ENCODE measurements at regions not wholly inside any gene's neighbourhood (a gene's known extent, or its start where the extent isn't known, plus 50 kb on each side); places are given as distances from the start of the nearest gene placed in this dataset.

- FAIRE-seq, result no peak
Measured at GRCh38 chr1:38448893-38449292, 402.3 kb upstream of the POU3F1 start.

GRCh38 chr1:38446936-38447335, 400.3 kb upstream of the POU3F1 start:
- no peak for DNase-seq (ENCODE audit: insufficient read length, low spot score)
- no peak for FAIRE-seq
- TF ChIP-seq CTCF (IDR thresholded peaks at IDR 0.05; ENCODE audit: insufficient read depth, missing control alignments), result no peak

More at GRCh38 chr1:38448893-38449292, 402.3 kb upstream of the POU3F1 start:
- DNase-seq (ENCODE audit: insufficient read length, low spot score), result no peak
- no peak for TF ChIP-seq CTCF (IDR thresholded peaks at IDR 0.05; ENCODE audit: insufficient read depth, missing control alignments)

DNA sequence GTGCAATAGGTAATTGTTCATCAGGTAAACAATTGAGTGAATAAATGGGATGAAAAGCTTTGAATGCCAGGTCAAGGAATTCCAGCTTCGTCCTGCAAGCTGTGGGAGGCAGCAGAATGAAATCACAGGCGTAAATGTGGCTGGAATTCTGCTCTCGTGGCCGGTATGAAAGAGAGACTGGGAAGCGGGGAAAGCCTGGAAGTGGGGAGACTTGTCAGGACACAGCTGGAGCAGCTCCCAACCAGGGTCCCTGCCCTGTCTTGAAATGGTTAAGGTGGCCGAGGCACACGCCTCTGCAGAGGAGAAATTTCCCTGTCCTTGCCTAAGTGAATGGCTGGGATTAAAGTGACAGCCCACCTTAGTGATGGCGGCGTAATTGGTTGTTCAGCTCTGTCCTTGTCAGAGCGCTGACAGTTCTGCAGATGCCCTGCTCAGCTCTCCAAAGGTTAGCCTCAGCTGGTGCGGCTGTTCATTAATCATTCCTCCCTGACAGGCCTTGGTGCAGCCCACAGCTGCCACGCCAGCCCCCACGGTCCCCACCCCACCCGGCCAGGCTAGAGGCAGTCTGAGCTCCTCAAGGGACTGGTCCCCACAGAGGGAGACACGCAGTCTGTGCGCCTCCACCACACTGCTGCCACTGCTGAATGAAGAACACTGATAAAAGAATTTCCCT, 398.3 kb upstream of the POU3F1 start:
- TF ChIP-seq CTCF (IDR thresholded peaks at IDR 0.05; ENCODE audit: insufficient read depth, missing control alignments), result no peak
- DNase-seq (ENCODE audit: insufficient read length, low spot score), result no peak
- FAIRE-seq, result no peak

- DNase-seq (ENCODE audit: insufficient read length, low spot score), result no peak
- no peak for TF ChIP-seq CTCF (IDR thresholded peaks at IDR 0.05; ENCODE audit: insufficient read depth, missing control alignments)
- no peak for FAIRE-seq
Measured at GRCh38 chr1:38444311-38444710, 397.7 kb upstream of the POU3F1 start.

GRCh38 chr1:38440402-38440801, 393.8 kb upstream of the POU3F1 start:
- DNase-seq (ENCODE audit: insufficient read length, low spot score) (no peak), FAIRE-seq (no peak)
- TF ChIP-seq CTCF (IDR thresholded peaks at IDR 0.05; ENCODE audit: insufficient read depth, missing control alignments), result no peak

DNA sequence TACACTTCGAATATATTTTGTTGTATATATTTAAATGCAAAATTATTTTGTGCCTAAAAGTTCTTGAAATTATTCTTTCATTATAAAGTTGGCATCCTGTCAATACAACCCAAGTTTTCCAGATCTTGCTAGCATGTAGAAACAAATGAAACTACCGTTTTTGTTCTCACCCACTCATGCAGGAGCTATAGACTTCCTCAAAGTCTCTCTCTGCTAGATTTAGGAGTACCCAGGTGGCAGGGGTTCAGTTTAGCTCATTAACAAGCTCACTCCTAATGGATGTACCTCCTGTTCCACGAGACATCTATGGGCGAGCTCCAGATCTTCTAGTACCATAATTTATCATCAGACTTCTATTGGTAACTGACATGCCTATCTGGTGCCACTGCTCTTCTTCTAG, 390.2 kb upstream of the POU3F1 start:
- FAIRE-seq (no peak), DNase-seq (ENCODE audit: insufficient read length, low spot score) (no peak)
- TF ChIP-seq CTCF (IDR thresholded peaks at IDR 0.05; ENCODE audit: insufficient read depth, missing control alignments), result no peak

DNA sequence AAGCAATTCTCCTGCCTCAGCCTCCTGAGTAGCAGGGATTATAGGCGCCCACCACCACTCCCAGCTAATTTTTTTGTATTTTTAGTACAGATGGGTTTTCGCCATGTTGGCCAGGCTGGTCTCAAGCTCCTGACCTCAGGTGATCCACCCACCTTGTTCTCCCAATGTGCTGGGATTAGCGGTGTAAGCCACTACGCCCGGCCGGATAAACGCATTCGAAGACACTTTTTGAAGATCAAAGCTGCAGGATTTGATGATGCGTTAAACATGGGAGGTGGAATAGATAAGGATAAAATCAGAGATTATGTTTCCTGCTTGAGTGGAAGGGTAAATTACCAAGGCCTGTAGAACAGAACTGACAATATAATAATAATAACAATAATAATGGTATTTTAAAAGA, 389.4 kb upstream of the POU3F1 start:
- FAIRE-seq (no peak), DNase-seq (ENCODE audit: insufficient read length, low spot score) (no peak)
- TF ChIP-seq CTCF (IDR thresholded peaks at IDR 0.05; ENCODE audit: insufficient read depth, missing control alignments), result no peak

Data from D721Med (cell line).